Mesodermal cell (in vitro differentiated cells): ENCODE measurements at regions not wholly inside any gene's neighbourhood (a gene's known extent, or its start where the extent isn't known, plus 50 kb on each side); places are given as distances from the start of the nearest gene placed in this dataset.

Experiments used
- H3K27ac ChIP-seq: 2 replicates; pipeline ENCODE4 v1.7.0; 2013; ENCODE audit warnings: mild to moderate bottlenecking, low read depth, low read length, moderate library complexity; ENCODE audit not compliant: severe bottlenecking
- H3K36me3 ChIP-seq: 2 replicates; pipeline ENCODE4 v1.7.1; 2013; ENCODE audit warnings: mild to moderate bottlenecking, low read length, moderate library complexity; ENCODE audit not compliant: control insufficient read depth, insufficient read depth
- H3K4me1 ChIP-seq: one replicate; pipeline ENCODE4 v1.7.1; 2013; ENCODE audit warnings: mild to moderate bottlenecking, low read length; ENCODE audit not compliant: insufficient read depth, control insufficient read depth, poor library complexity, severe bottlenecking
- H3K4me3 ChIP-seq: 2 replicates; pipeline ENCODE4 v1.7.0; 2013; ENCODE audit warnings: low read length, control low read depth, mild to moderate bottlenecking; ENCODE audit not compliant: insufficient read depth, poor library complexity, severe bottlenecking; ENCODE audit errors: extremely low read depth
- H3K9me3 ChIP-seq: 2 replicates; pipeline ENCODE4 v1.7.1; 2013; ENCODE audit warnings: mild to moderate bottlenecking, low read length, moderate library complexity; ENCODE audit not compliant: control insufficient read depth
- WGBS, 2 experiments: methylation state at CpG; one replicate each; pipeline ENCODE4 v1.1.5; 2013; ENCODE audit warnings: missing lambda C conversion rate in 2 of 2; ENCODE audit not compliant: insufficient coverage in 2 of 2; 5-methylcytosine and 5-hydroxymethylcytosine counted together

- WGBS, 2 experiments = 0% methylated on average over 1 of the region's 1 CpG; no CpG with 5 or more reads in 1 of the 2 experiments
- H3K4me1 ChIP-seq = peaks cover 13% of the 10 kb centered on the region
- no peaks in the 10 kb centered on the region for H3K36me3 ChIP-seq
- no peaks in the 10 kb centered on the region for H3K9me3 ChIP-seq
- no peak overlapping the region for H3K4me3 ChIP-seq
- H3K27ac ChIP-seq = no peak overlapping the region
These were observed 57.3 kb downstream of the KCNA4 start for GRCh38 chr11:29959488-29959887.

- Histone ChIP-seq H3K4me1 (peaks cover 11% of the 10 kb centered on the region), H3K36me3 (no peaks in the 10 kb centered on the region), H3K9me3 (no peaks in the 10 kb centered on the region), H3K27ac (no peak overlapping the region), H3K4me3 (no peak overlapping the region)
- 14% methylated on average over 2 of the region's 4 CpGs; no CpG with 5 or more reads in 1 of the 2 experiments for WGBS, 2 experiments
These were observed 59.4 kb downstream of the KCNA4 start for GRCh38 chr11:29957431-29957830.

GRCh38 chr11:29956076-29956556, 60.7 kb downstream of the KCNA4 start:
- WGBS, 2 experiments = 77 to 100% methylated on average over 1 to 2 of the region's 2 CpGs
- no peak overlapping the region for H3K4me3 ChIP-seq
- peaks cover 11% of the 10 kb centered on the region for H3K4me1 ChIP-seq
- no peak overlapping the region for H3K27ac ChIP-seq
- no peaks in the 10 kb centered on the region for H3K36me3 ChIP-seq
- H3K9me3 ChIP-seq = no peaks in the 10 kb centered on the region

DNA sequence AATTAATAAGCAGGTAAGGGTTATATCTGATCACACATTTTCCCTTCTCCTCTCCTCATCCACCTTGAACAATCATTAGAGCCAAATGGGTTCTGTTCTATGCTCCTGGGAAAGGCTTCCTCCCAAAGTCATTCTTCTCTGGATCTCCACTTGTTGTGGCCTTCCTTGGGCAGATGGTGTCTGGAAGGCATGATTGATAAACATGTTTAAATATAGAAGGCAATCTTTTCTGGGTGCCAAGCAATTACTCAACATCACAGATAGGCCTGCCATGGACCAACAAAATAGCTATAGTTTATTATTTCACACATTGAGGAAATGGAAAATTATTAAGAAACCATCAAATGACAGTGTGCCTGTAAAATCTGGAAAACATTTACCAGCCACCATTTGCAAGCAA, 73.5 kb downstream of the KCNA4 start:
- no peak overlapping the region for H3K4me3 ChIP-seq
- peaks cover 18% of the 10 kb centered on the region for H3K9me3 ChIP-seq
- no peaks in the 10 kb centered on the region for H3K36me3 ChIP-seq
- H3K27ac ChIP-seq = no peak overlapping the region
- H3K4me1 ChIP-seq = no peaks in the 10 kb centered on the region

GRCh38 chr11:29937526-29937925, 79.3 kb downstream of the KCNA4 start:
- no peak overlapping the region for H3K27ac ChIP-seq
- peaks cover 6% of the 10 kb centered on the region for H3K9me3 ChIP-seq
- H3K36me3 ChIP-seq = no peaks in the 10 kb centered on the region
- no peaks in the 10 kb centered on the region for H3K4me1 ChIP-seq
- no peak overlapping the region for H3K4me3 ChIP-seq
- 90 to 93% methylated on average over 3 to 4 of the region's 4 CpGs for WGBS, 2 experiments

GRCh38 chr11:29934115-29934638, 82.7 kb downstream of the KCNA4 start:
- Histone ChIP-seq H3K27ac (no peak overlapping the region), H3K4me1 (no peaks in the 10 kb centered on the region), H3K36me3 (no peaks in the 10 kb centered on the region), H3K9me3 (peaks cover 6% of the 10 kb centered on the region), H3K4me3 (no peak overlapping the region)
- WGBS, 2 experiments = 93 to 97% methylated on average over 10 to 15 of the region's 19 CpGs

GRCh38 chr11:29916040-29916439, 100.8 kb downstream of the KCNA4 start:
- Histone ChIP-seq H3K36me3 (no peaks in the 10 kb centered on the region), H3K4me3 (no peak overlapping the region), H3K27ac (no peak overlapping the region), H3K9me3 (no peaks in the 10 kb centered on the region), H3K4me1 (no peaks in the 10 kb centered on the region)
- WGBS, 2 experiments = 90 to 96% methylated on average over 7 to 8 of the region's 8 CpGs

DNA sequence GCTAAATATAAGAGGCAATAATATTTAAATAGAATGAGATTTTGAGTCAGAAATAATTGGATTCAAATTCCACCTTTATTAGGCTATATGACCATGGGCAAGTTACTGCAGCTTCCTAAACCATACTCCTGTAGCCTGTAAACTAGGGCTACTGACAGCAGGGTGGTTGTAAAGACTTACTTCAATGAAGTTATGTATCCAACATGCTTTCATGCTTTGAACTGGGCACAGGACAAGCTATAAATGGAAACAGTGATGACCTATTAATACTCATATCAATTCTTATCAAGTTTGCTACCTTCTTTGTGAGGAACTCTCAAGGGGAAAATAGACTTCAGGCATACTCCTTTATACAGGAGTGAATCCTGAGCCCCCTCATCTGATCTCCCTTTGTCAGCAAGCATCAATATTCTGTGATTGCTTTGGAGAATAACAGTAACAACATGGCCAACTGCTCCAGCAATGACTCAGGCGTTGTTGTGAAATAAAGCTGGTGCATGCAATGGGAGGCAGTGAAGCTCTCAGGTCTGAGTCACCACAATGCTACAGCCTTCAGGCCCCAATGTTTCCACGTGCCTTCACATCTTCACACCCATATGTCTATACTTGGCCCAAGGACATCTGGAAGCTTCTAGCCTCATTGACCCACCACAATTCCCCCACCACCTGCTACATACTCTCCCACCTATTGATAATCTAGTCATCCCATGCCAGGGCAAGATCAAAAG, 102.5 kb downstream of the KCNA4 start:
- Histone ChIP-seq H3K4me1 (no peaks in the 10 kb centered on the region), H3K27ac (no peak overlapping the region), H3K36me3 (no peaks in the 10 kb centered on the region), H3K4me3 (no peak overlapping the region), H3K9me3 (no peaks in the 10 kb centered on the region)
- WGBS, 2 experiments = 73% methylated on average over 1 of the region's 2 CpGs; no CpG with 5 or more reads in 1 of the 2 experiments

GRCh38 chr11:29913352-29913751, 103.5 kb downstream of the KCNA4 start:
- no peak overlapping the region for H3K4me3 ChIP-seq
- H3K9me3 ChIP-seq = no peaks in the 10 kb centered on the region
- 70% methylated on average over 2 of the region's 4 CpGs; no CpG with 5 or more reads in 1 of the 2 experiments for WGBS, 2 experiments
- no peak overlapping the region for H3K27ac ChIP-seq
- H3K36me3 ChIP-seq = no peaks in the 10 kb centered on the region
- H3K4me1 ChIP-seq = no peaks in the 10 kb centered on the region

- Histone ChIP-seq H3K9me3 (no peaks in the 10 kb centered on the region), H3K27ac (no peak overlapping the region), H3K4me3 (no peak overlapping the region), H3K36me3 (no peaks in the 10 kb centered on the region), H3K4me1 (no peaks in the 10 kb centered on the region)
These were observed 116.4 kb downstream of the KCNA4 start for GRCh38 chr11:29900382-29900781.

DNA sequence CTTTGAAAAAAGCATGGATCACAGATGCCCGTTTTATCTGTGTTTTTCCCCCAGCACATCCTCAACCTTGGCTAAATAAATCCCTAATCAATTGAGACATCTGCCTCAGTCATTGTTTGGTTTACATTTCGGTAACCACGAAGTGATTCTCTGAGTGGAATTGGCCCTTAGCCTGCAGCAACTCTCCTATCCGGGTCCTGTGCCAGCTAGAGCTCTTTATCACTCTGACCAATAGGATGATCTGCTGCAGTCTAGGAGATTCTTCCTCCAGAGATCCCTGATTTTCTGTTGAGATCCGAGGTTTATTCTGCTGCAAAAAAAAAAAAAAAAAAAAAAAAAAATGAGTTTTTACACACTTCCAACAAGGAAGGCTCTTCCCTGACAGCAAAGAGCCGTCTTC, 137.3 kb downstream of the KCNA4 start:
- Histone ChIP-seq H3K36me3 (no peaks in the 10 kb centered on the region), H3K4me3 (no peak overlapping the region), H3K9me3 (peaks cover 8% of the 10 kb centered on the region), H3K4me1 (no peaks in the 10 kb centered on the region), H3K27ac (no peak overlapping the region)
- 80 to 83% methylated on average over 4 to 5 of the region's 6 CpGs for WGBS, 2 experiments
